ENCODE measurements at regions not wholly inside any gene's neighbourhood (a gene's known extent, or its start where the extent isn't known, plus 50 kb on each side); places are given as distances from the start of the nearest gene placed in this dataset.

GRCh38 chr3:83302091-83302490 is 1540.6 kb upstream of the GBE1 start:
- DNase-seq (ENCODE audit: low spot score) = no peak

GRCh38 chr3:83317605-83318004 is 1556.2 kb upstream of the GBE1 start:
- no peak for DNase-seq (ENCODE audit: low spot score)

DNA sequence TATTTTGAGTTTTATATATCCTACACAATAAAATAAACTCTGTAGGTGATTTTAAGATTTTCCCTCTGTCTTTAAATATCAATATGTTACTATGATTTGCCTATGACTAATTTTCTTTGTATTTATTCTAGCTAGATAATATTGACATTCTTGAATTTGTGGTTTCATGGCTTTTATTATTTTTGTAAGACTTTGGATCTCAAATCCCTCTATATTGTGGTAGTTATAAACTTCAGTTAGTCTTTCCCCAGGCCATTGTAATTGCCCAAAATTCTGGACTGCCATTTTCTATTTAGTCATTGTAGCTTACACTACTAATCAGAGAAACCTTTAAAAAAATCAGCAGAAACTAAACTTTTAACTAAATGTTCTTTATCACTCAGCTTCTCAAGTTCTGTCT is 1559.3 kb upstream of the GBE1 start:
- DNase-seq (ENCODE audit: low spot score) = no peak

GRCh38 chr3:83321457-83321856 is 1560.0 kb upstream of the GBE1 start:
- DNase-seq (ENCODE audit: low spot score) = no peak

DNA sequence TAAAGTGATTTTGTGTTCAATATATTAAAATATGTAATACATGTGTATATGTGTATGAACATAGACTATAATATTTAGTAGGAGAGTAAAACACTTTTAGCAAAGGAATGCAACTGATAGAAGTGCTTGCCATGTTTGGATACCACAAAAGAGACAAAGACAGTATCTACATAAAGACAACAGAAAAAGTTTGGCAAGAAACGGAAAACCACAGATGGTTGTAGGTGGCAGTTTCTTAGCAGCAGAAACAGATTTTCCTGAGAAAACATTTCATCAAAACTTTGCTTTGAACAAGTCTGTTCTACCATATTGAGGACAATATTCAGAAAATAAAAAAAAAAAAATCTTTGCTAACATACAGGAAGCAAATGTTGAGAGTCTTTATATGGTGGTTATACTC is 1560.4 kb upstream of the GBE1 start:
- DNase-seq (ENCODE audit: low spot score) = no peak

DNA sequence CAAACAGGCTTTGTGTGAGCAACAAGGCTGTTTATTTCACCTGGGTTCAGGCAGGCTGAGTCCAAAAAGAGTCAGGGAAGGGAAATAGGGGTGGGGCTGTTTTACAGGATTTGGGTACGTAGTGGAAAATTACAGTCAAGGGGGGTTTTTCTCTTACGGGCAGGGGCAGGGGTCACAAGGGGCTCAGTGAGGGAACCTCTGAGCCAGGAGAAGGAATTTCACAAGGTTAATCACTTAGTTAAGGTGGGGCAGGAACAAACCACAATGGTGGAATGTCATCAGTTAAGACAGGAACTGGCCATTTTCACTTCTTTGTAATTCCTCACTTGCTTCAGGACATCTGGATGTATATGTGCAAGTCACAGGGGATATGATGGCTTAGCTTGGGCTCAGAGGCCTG is 1592.8 kb upstream of the GBE1 start:
- DNase-seq (ENCODE audit: low spot score) = no peak

- DNase-seq (ENCODE audit: low spot score) = no peak
These were observed 1565.5 kb upstream of the CADM2 start for GRCh38 chr3:83393276-83393675.

- DNase-seq (ENCODE audit: low spot score) = no peak
These were observed 1554.9 kb upstream of the CADM2 start for GRCh38 chr3:83403927-83404326.

DNA sequence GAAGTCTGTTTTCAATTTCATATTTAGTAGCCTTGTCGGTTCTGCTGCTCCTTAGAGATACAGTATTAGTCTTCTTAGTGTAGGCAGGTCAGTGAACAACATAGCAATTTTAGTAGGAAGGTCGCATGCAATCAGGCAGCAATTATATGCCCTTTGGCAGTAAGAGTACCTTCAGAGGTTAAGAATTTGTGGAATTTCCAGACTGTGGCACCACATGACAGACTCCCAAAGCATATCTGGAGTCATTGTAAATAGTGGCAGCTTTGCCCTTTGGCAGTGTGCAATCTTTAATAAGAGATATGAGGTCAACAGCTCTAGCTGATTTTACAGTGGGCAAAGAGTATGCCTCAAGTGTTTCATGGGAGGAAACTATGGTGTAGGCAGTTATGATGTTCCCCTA is 1532.5 kb upstream of the CADM2 start:
- peak; percentile 8 for DNase-seq (ENCODE audit: low spot score)

GRCh38 chr3:83434880-83435587 is 1523.8 kb upstream of the CADM2 start:
- DNase-seq (ENCODE audit: low spot score) = peak; percentile 9

DNA sequence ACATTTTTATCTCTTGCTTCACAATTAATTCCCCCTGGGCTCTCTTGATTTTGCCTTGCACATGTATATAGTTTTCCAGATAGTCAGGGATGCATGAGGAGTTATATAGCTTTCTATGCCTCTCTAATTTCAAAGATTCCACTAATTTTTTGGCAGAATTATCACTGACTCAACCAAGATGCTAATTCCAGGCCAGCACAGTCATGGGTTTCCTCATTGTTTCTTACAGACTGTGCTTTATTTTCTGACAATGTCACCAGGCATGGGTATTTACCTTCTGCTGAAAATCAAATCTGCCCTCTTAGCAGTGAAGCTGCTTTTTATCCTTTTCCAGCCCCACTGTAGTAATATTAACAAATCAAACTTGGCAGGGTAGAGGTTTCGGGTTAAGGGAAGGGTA is 1520.6 kb upstream of the CADM2 start:
- no peak for DNase-seq (ENCODE audit: low spot score)

- no peak for DNase-seq (ENCODE audit: low spot score)
These were observed 1505.7 kb upstream of the CADM2 start for GRCh38 chr3:83453056-83453455.

DNA sequence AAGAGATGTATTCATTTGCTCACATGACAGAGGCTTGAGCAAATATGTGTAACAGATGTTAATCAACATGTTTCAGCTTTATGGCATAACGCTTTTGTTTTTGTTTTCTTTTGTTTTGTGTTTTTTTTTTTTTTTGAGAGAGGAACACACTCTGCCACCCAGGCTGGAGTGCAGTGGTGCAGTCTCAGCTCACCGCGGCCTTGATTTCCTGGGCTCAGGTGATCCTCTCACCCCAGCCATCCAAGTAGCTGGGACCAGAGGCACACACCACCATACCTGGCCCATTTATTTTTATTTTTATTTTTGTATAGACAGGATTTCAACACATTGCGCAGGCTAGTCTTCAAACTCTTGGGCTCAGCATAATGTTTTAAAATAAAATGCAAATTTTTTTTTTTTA is 1504.4 kb upstream of the CADM2 start:
- no peak for DNase-seq (ENCODE audit: low spot score)

DNA sequence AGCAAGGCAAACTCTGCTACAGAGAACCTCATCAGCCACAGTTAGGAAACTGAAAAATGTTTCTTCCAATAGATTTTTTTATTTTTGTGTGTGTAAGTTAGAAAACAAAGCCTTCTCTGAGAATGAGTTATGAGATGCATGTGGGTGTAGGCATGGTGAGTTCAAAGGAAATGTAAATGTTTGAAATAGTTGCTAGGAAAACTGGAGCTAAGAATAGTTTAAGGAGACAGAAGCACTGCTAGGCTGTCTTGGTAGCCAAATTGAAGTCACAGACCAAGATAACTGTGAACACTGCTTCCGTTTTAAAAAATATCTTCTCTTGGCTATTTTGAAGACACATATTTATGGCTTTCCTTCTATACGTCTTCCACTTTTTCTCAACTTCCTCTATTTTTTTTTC is 1501.2 kb upstream of the CADM2 start:
- DNase-seq (ENCODE audit: low spot score) = no peak

DNA sequence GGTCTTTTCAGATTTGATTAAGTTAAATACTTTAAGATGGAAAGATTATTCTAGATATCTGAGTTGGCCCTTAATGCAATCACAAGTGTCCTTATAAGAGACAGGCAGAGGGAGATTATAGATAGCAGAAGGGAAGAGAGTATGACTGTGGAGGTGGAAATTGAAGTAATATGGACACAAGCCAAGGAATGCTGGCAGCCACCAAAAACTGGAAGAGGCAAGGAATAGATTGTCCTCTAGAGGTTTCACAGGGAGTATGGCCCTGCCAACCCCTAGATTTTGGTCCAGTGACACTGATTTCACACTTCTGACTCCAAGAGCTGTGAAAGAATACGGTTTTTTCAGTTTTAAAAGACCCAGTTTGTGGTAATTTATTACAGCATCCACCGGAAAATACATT is 1498.7 kb upstream of the CADM2 start:
- DNase-seq (ENCODE audit: low spot score) = no peak

GRCh38 chr3:83461411-83461810 is 1497.4 kb upstream of the CADM2 start:
- DNase-seq (ENCODE audit: low spot score) = no peak

- no peak for DNase-seq (ENCODE audit: low spot score)
These were observed 1481.2 kb upstream of the CADM2 start for GRCh38 chr3:83477563-83477962.

DNA sequence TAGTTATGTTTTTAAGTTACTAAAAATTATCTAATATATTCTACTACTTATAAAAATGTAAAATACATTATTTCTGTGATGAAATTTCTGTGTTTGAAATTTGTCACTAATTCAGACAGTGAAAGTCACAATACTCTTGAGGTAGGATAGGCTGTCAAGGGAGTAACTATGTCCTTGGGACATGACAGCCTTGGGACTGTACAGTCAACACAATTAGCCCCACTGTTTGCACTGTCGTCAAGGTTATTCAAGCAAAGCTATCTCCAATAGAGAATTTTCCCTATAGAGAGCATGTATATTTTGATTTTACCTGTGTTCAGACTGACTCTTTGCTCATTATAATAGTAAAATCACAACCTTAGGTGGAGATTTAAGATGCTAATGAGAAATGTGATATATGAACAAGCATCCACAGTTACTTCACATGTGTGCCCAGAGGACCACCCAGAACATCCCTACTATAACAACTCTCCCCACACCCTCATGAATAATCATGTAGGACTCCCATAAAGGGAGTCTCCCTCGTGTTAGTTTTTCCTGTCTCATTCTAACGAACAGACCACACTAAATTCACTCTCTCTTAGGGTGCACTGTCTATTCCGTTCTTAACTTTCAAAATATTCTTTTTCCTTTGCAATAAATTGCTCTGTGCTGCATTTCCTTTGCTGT is 1476.3 kb upstream of the CADM2 start:
- no peak for DNase-seq (ENCODE audit: low spot score)

- no peak for DNase-seq (ENCODE audit: low spot score)
These were observed 1462.3 kb upstream of the CADM2 start for GRCh38 chr3:83496462-83496861.

DNA sequence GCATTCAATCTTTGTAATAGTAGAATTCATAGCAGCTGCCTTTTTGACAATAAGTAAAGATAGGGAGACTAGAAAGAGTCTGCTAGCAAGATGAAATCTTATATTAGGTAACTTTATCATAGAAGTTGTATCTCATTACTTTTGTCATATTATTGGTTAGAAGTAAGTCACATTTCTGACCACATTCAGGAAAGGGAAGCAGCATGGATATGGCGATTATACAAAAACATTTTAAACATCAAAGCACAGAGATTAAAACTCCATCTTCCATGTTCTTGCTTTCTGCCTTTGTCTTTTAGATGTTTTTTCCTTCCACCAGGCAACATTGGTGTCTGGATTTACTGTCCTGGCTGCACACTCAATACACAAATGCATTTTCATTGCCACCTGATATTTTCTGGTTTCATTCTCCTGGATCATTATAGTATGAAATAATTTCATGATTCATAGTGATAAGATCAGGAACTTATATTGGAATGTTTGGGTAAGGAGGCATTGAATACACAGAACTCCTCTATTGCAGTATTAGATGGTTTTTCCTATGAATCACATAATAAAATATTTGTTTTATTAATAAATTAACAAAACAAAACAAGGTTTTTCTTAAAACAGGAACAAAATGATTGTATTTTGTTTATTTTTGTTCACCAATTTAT is 1460.3 kb upstream of the CADM2 start:
- no peak for DNase-seq (ENCODE audit: low spot score)

GRCh38 chr3:83500422-83500821 is 1458.4 kb upstream of the CADM2 start:
- peak; percentile 26 for DNase-seq (ENCODE audit: low spot score)

- DNase-seq (ENCODE audit: low spot score) = no peak
These were observed 1457.9 kb upstream of the CADM2 start for GRCh38 chr3:83500931-83501330.

GRCh38 chr3:83513051-83513450 is 1445.7 kb upstream of the CADM2 start:
- DNase-seq (ENCODE audit: low spot score) = no peak

Data from A172 (cell line).